ENCODE measurements at regions not wholly inside any gene's neighbourhood (a gene's known extent, or its start where the extent isn't known, plus 50 kb on each side); places are given as distances from the start of the nearest gene placed in this dataset.
A peak's percentile ranks its signal among the peaks of the same experiment; 100 is the strongest.

GRCh38 chr7:22665923-22666322, 61.1 kb upstream of the IL6 start:
- Histone ChIP-seq H3K9ac (ENCODE audit: low read length) (no peak overlapping the region), H3K4me1 (ENCODE audit: control insufficient read depth, insufficient read depth, low read length) (peaks cover 19% of the 10 kb centered on the region), H3K4me3 (ENCODE audit: low read length) (no peak overlapping the region), H3K27me3 (replicated peaks; ENCODE audit: control insufficient read depth, insufficient read depth, low read length) (no peaks in the 10 kb centered on the region), H3K36me3 (ENCODE audit: control insufficient read depth, insufficient read depth, low read length, severe bottlenecking) (no peaks in the 10 kb centered on the region), H3K9me3 (ENCODE audit: control insufficient read depth, low read length) (no peaks in the 10 kb centered on the region)
- DNase-seq (ENCODE audit: low read depth), result no peak

- H3K4me1 ChIP-seq (ENCODE audit: control insufficient read depth, insufficient read depth, low read length), result peaks cover 19% of the 10 kb centered on the region
- H3K27me3 ChIP-seq (replicated peaks; ENCODE audit: control insufficient read depth, insufficient read depth, low read length), result no peaks in the 10 kb centered on the region
- H3K9me3 ChIP-seq (ENCODE audit: control insufficient read depth, low read length), result no peaks in the 10 kb centered on the region
- no peaks in the 10 kb centered on the region for H3K36me3 ChIP-seq (ENCODE audit: control insufficient read depth, insufficient read depth, low read length, severe bottlenecking)
- no peak overlapping the region for H3K9ac ChIP-seq (ENCODE audit: low read length)
- no peak for DNase-seq (ENCODE audit: low read depth)
- no peak overlapping the region for H3K4me3 ChIP-seq (ENCODE audit: low read length)
Measured at GRCh38 chr7:22664988-22665798, 61.8 kb upstream of the IL6 start.

DNA sequence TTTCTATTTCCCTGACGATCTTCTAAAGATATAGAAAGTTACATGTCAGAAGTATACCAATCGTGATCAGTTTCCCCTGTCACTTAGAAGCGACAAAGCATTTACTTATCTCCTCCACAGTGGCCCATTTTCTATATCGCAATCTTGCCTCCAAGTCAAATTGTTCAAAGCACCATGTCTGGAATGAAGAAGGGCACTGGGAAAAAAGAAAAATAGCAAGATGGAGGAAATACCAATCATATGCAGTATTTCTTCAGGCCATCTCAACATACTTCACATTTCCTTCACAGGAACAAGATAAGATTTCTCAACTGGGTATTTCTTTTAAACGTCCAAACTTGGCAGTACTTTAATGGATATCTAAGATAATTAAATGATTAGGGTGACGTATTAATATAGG, 63.3 kb upstream of the IL6 start:
- Histone ChIP-seq H3K9me3 (ENCODE audit: control insufficient read depth, low read length) (no peaks in the 10 kb centered on the region), H3K27me3 (replicated peaks; ENCODE audit: control insufficient read depth, insufficient read depth, low read length) (no peaks in the 10 kb centered on the region), H3K4me1 (ENCODE audit: control insufficient read depth, insufficient read depth, low read length) (peaks cover 19% of the 10 kb centered on the region), H3K4me3 (ENCODE audit: low read length) (no peak overlapping the region), H3K36me3 (ENCODE audit: control insufficient read depth, insufficient read depth, low read length, severe bottlenecking) (no peaks in the 10 kb centered on the region), H3K9ac (ENCODE audit: low read length) (peak overlapping the region; percentile 17)
- peak; percentile 38 for DNase-seq (ENCODE audit: low read depth)

GRCh38 chr7:22663357-22663718, 63.7 kb upstream of the IL6 start:
- Histone ChIP-seq H3K9me3 (ENCODE audit: control insufficient read depth, low read length) (no peaks in the 10 kb centered on the region), H3K9ac (ENCODE audit: low read length) (peak overlapping the region; percentile 30), H3K36me3 (ENCODE audit: control insufficient read depth, insufficient read depth, low read length, severe bottlenecking) (no peaks in the 10 kb centered on the region), H3K4me1 (ENCODE audit: control insufficient read depth, insufficient read depth, low read length) (peaks cover 19% of the 10 kb centered on the region), H3K27me3 (replicated peaks; ENCODE audit: control insufficient read depth, insufficient read depth, low read length) (no peaks in the 10 kb centered on the region), H3K4me3 (ENCODE audit: low read length) (no peak overlapping the region)
- peak; percentile 85 for DNase-seq (ENCODE audit: low read depth)

- no peaks in the 10 kb centered on the region for H3K9me3 ChIP-seq (ENCODE audit: control insufficient read depth, low read length)
- H3K27me3 ChIP-seq (replicated peaks; ENCODE audit: control insufficient read depth, insufficient read depth, low read length), result no peaks in the 10 kb centered on the region
- H3K4me1 ChIP-seq (ENCODE audit: control insufficient read depth, insufficient read depth, low read length), result peaks cover 19% of the 10 kb centered on the region
- peak overlapping the region; percentile 18 for H3K4me3 ChIP-seq (ENCODE audit: low read length)
- H3K36me3 ChIP-seq (ENCODE audit: control insufficient read depth, insufficient read depth, low read length, severe bottlenecking), result no peaks in the 10 kb centered on the region
- DNase-seq (ENCODE audit: low read depth), result no peak
- H3K9ac ChIP-seq (ENCODE audit: low read length), result peak overlapping the region; percentile 30
Measured at GRCh38 chr7:22662556-22663356, 64.2 kb upstream of the IL6 start.

DNA sequence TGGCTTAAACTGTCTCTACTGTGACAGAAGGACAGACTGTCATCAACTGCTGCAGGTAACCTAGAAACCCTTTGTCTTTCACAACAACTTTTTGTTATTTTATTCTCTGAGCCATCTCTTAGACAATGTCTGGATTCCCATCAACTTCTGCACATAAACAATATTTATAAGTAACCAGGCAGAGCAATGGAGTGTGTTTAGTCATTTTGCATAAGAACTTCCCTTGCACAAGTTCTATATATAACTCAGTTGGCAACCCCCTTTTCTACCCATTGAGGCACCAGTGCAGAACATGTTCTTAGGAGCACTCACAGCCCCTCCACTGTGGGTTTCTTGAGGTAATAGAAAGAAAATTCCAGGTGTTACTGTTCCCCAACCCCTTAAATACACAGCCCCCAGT, 65.0 kb upstream of the IL6 start:
- Histone ChIP-seq H3K27me3 (replicated peaks; ENCODE audit: control insufficient read depth, insufficient read depth, low read length) (no peaks in the 10 kb centered on the region), H3K9me3 (ENCODE audit: control insufficient read depth, low read length) (no peaks in the 10 kb centered on the region), H3K4me1 (ENCODE audit: control insufficient read depth, insufficient read depth, low read length) (peaks cover 19% of the 10 kb centered on the region), H3K9ac (ENCODE audit: low read length) (no peak overlapping the region), H3K36me3 (ENCODE audit: control insufficient read depth, insufficient read depth, low read length, severe bottlenecking) (no peaks in the 10 kb centered on the region), H3K4me3 (ENCODE audit: low read length) (no peak overlapping the region)
- no peak for DNase-seq (ENCODE audit: low read depth)

DNA sequence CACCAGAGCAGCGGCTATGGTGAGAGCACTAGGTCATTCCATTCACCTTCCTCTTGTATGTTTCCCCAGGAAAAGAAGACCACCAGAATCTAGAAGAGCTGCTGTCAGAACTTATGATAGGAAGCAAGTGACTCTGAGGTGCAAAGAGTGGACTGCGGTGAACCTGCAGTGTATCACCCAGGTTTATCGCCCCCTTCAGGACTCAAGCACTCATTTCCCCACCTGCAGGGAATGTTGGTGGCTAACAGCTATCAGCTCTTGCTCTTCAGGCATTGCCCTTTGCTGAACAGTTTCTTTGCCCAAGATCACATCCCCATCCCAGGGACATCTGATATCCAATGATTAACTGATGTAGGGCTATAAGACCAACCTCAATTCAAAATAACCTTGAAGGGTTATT, 66.3 kb upstream of the IL6 start:
- DNase-seq (ENCODE audit: low read depth), result no peak
- H3K9ac ChIP-seq (ENCODE audit: low read length), result no peak overlapping the region

DNA sequence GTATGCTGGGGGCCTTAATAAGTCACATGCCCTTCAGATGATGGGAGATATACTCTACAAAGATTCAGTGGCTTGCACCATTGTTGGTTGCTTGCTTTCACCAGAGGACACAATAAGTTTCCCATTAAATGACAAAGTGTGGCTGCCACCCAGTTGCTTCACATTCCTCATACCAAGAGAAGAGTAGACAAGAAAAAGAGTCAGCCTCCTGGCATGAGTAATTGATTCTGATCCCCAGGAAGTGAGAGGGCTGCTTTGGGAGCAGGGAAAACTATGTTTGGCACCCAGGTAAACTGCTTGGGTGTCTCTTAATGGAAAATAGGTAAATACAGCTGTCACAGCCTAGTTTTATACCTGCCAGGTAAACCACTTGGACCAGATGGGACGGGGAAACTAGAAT, 66.7 kb upstream of the IL6 start:
- no peak overlapping the region for H3K4me3 ChIP-seq (ENCODE audit: low read length)
- H3K4me1 ChIP-seq (ENCODE audit: control insufficient read depth, insufficient read depth, low read length), result peaks cover 19% of the 10 kb centered on the region
- no peaks in the 10 kb centered on the region for H3K9me3 ChIP-seq (ENCODE audit: control insufficient read depth, low read length)
- DNase-seq (ENCODE audit: low read depth), result no peak
- H3K36me3 ChIP-seq (ENCODE audit: control insufficient read depth, insufficient read depth, low read length, severe bottlenecking), result no peaks in the 10 kb centered on the region
- H3K9ac ChIP-seq (ENCODE audit: low read length), result no peak overlapping the region
- H3K27me3 ChIP-seq (replicated peaks; ENCODE audit: control insufficient read depth, insufficient read depth, low read length), result no peaks in the 10 kb centered on the region

More for the DNA sequence above, 66.3 kb upstream of the IL6 start:
- H3K36me3 ChIP-seq (ENCODE audit: control insufficient read depth, insufficient read depth, low read length, severe bottlenecking), result no peaks in the 10 kb centered on the region
- no peak overlapping the region for H3K4me3 ChIP-seq (ENCODE audit: low read length)
- no peaks in the 10 kb centered on the region for H3K9me3 ChIP-seq (ENCODE audit: control insufficient read depth, low read length)
- H3K4me1 ChIP-seq (ENCODE audit: control insufficient read depth, insufficient read depth, low read length), result peaks cover 19% of the 10 kb centered on the region
- no peaks in the 10 kb centered on the region for H3K27me3 ChIP-seq (replicated peaks; ENCODE audit: control insufficient read depth, insufficient read depth, low read length)

GRCh38 chr7:22659741-22660140, 67.3 kb upstream of the IL6 start:
- Histone ChIP-seq H3K9me3 (ENCODE audit: control insufficient read depth, low read length) (no peaks in the 10 kb centered on the region), H3K36me3 (ENCODE audit: control insufficient read depth, insufficient read depth, low read length, severe bottlenecking) (no peaks in the 10 kb centered on the region), H3K4me3 (ENCODE audit: low read length) (no peak overlapping the region), H3K9ac (ENCODE audit: low read length) (no peak overlapping the region), H3K4me1 (ENCODE audit: control insufficient read depth, insufficient read depth, low read length) (peaks cover 19% of the 10 kb centered on the region), H3K27me3 (replicated peaks; ENCODE audit: control insufficient read depth, insufficient read depth, low read length) (no peaks in the 10 kb centered on the region)
- no peak for DNase-seq (ENCODE audit: low read depth)

DNA sequence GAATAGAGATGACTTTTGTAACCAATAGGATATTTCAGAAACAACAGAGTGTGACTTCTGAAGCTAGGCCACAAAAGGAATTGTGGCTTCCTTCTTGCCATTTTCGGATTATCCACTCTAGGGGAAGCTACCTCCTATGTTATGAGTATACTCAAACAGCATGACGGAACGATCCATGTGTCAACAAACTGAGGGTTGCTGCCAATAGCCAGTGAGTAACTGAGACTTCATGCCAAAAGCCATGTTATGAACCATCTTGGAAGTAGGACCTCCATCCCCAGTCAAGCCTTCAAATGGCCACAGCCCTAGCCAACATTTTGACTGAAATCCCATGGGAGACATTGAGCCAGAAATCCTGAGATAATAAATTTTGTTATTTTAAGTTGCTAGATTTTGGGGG, 69.0 kb upstream of the IL6 start:
- H3K4me1 ChIP-seq (ENCODE audit: control insufficient read depth, insufficient read depth, low read length), result peaks cover 11% of the 10 kb centered on the region
- H3K36me3 ChIP-seq (ENCODE audit: control insufficient read depth, insufficient read depth, low read length, severe bottlenecking), result no peaks in the 10 kb centered on the region
- H3K4me3 ChIP-seq (ENCODE audit: low read length), result no peak overlapping the region
- no peak overlapping the region for H3K9ac ChIP-seq (ENCODE audit: low read length)
- H3K27me3 ChIP-seq (replicated peaks; ENCODE audit: control insufficient read depth, insufficient read depth, low read length), result no peaks in the 10 kb centered on the region
- H3K9me3 ChIP-seq (ENCODE audit: control insufficient read depth, low read length), result no peaks in the 10 kb centered on the region
- no peak for DNase-seq (ENCODE audit: low read depth)

DNA sequence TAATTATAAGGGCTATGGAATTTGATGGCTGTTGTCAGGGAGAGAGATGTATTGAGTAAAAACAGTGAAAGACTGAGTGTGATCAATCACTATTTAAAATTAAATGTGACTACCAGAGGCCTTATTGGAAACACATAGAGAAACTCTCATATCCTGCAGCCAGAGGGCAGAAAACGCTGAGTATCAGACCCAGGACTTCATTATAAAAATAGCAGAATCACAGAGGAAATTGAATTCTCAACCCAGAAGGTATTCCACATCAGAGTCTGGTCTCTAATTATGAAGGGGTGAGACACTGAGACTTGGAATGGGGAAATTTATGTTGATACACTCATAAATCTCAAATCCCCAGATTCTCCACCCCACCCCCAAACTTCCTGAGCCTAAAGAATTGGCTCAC, 69.5 kb upstream of the IL6 start:
- no peaks in the 10 kb centered on the region for H3K9me3 ChIP-seq (ENCODE audit: control insufficient read depth, low read length)
- H3K9ac ChIP-seq (ENCODE audit: low read length), result no peak overlapping the region
- DNase-seq (ENCODE audit: low read depth), result peak; percentile 28
- H3K27me3 ChIP-seq (replicated peaks; ENCODE audit: control insufficient read depth, insufficient read depth, low read length), result no peaks in the 10 kb centered on the region
- H3K4me3 ChIP-seq (ENCODE audit: low read length), result no peak overlapping the region
- peaks cover 6% of the 10 kb centered on the region for H3K4me1 ChIP-seq (ENCODE audit: control insufficient read depth, insufficient read depth, low read length)
- H3K36me3 ChIP-seq (ENCODE audit: control insufficient read depth, insufficient read depth, low read length, severe bottlenecking), result no peaks in the 10 kb centered on the region
